ENCODE measurements at regions not wholly inside any gene's neighbourhood (a gene's known extent, or its start where the extent isn't known, plus 50 kb on each side); places are given as distances from the start of the nearest gene placed in this dataset.

DNA sequence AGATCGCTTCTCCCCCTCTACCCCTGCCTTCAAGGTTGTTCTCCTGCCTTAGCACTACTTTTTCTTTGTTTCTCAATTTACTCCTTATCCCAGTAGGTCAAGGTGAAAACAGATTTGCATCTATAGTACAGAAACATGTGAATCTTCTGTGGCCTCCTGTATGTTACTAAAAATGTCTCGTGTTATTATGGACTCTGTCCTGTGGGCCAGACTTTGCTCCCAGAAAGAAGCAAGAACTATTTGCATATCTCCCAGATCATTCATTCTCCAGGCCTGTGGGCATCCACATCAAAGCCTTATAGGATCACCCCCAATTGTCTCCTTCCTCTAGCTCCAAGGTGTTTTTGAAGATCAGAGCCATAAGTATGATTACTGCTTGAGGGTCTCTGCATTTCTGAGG lies 169.5 kb upstream of the ROPN1 start:
- H3K4me3 ChIP-seq (ENCODE audit: low read length): no peak overlapping the region
- no peak overlapping the region for H3K27ac ChIP-seq (ENCODE audit: low read depth, low read length)
- H4K20me1 ChIP-seq (ENCODE audit: control insufficient read depth, insufficient read depth, low read depth, low read length): no peaks in the 10 kb centered on the region
- no peak overlapping the region for H3K4me2 ChIP-seq (ENCODE audit: low read length)
- no peaks in the 10 kb centered on the region for H3K4me1 ChIP-seq (ENCODE audit: control insufficient read depth, low read length)
- no peaks in the 10 kb centered on the region for H3K79me2 ChIP-seq (ENCODE audit: control insufficient read depth, low read length)
- TF ChIP-seq, protein P1, sequence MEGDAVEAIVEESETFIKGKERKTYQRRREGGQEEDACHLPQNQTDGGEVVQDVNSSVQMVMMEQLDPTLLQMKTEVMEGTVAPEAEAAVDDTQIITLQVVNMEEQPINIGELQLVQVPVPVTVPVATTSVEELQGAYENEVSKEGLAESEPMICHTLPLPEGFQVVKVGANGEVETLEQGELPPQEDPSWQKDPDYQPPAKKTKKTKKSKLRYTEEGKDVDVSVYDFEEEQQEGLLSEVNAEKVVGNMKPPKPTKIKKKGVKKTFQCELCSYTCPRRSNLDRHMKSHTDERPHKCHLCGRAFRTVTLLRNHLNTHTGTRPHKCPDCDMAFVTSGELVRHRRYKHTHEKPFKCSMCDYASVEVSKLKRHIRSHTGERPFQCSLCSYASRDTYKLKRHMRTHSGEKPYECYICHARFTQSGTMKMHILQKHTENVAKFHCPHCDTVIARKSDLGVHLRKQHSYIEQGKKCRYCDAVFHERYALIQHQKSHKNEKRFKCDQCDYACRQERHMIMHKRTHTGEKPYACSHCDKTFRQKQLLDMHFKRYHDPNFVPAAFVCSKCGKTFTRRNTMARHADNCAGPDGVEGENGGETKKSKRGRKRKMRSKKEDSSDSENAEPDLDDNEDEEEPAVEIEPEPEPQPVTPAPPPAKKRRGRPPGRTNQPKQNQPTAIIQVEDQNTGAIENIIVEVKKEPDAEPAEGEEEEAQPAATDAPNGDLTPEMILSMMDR (IDR thresholded peaks at IDR 0.05; ENCODE audit: low read depth, low read length, poor library complexity, severe bottlenecking): no peak
- TF ChIP-seq EZH2phosphoT487 (IDR thresholded peaks at IDR 0.05; ENCODE audit: borderline replicate concordance, low read length): no peak
- no peaks in the 10 kb centered on the region for H3K9me2 ChIP-seq (replicated peaks; ENCODE audit: control insufficient read depth, low read length)
- no peaks in the 10 kb centered on the region for H3K9me3 ChIP-seq (ENCODE audit: control insufficient read depth, insufficient read depth, low read length)
- H3F3A ChIP-seq (ENCODE audit: control insufficient read depth, insufficient read depth): no peaks in the 10 kb centered on the region
- H3K27me3 ChIP-seq (ENCODE audit: control insufficient read depth, low read length): peaks cover 12% of the 10 kb centered on the region; the same call in 1 of the 2 replicates
- H3K36me3 ChIP-seq (ENCODE audit: control insufficient read depth, low read length): no peaks in the 10 kb centered on the region

GRCh38 chr3:124163689-124164088 lies 171.8 kb upstream of the ROPN1 start:
- Histone ChIP-seq H3K4me1 (ENCODE audit: control insufficient read depth, low read length) (no peaks in the 10 kb centered on the region), H3K36me3 (ENCODE audit: control insufficient read depth, low read length) (no peaks in the 10 kb centered on the region), H3K4me2 (ENCODE audit: low read length) (no peak overlapping the region), H3F3A (ENCODE audit: control insufficient read depth, insufficient read depth) (no peaks in the 10 kb centered on the region), H3K9me3 (ENCODE audit: control insufficient read depth, insufficient read depth, low read length) (no peaks in the 10 kb centered on the region), H3K27ac (ENCODE audit: low read depth, low read length) (no peak overlapping the region), H3K9me2 (replicated peaks; ENCODE audit: control insufficient read depth, low read length) (no peaks in the 10 kb centered on the region), H3K4me3 (ENCODE audit: low read length) (no peak overlapping the region), H3K27me3 (ENCODE audit: control insufficient read depth, low read length) (peaks cover 8% of the 10 kb centered on the region; the same call in 1 of the 2 replicates), H4K20me1 (ENCODE audit: control insufficient read depth, insufficient read depth, low read depth, low read length) (no peaks in the 10 kb centered on the region), H3K79me2 (ENCODE audit: control insufficient read depth, low read length) (no peaks in the 10 kb centered on the region)
- TF ChIP-seq, protein P1 (IDR thresholded peaks at IDR 0.05; ENCODE audit: low read depth, low read length, poor library complexity, severe bottlenecking): no peak
- TF ChIP-seq EZH2phosphoT487 (IDR thresholded peaks at IDR 0.05; ENCODE audit: borderline replicate concordance, low read length): no peak

- Histone ChIP-seq H3K4me2 (ENCODE audit: low read length) (no peak overlapping the region), H4K20me1 (ENCODE audit: control insufficient read depth, insufficient read depth, low read depth, low read length) (no peaks in the 10 kb centered on the region), H3K9me2 (replicated peaks; ENCODE audit: control insufficient read depth, low read length) (no peaks in the 10 kb centered on the region), H3K9me3 (ENCODE audit: control insufficient read depth, insufficient read depth, low read length) (no peaks in the 10 kb centered on the region), H3K36me3 (ENCODE audit: control insufficient read depth, low read length) (no peaks in the 10 kb centered on the region), H3K4me1 (ENCODE audit: control insufficient read depth, low read length) (no peaks in the 10 kb centered on the region), H3K27me3 (ENCODE audit: control insufficient read depth, low read length) (0 out of 2 replicates have a peak, but pooled peaks cover 3% of the 10 kb centered on the region), H3K4me3 (ENCODE audit: low read length) (no peak overlapping the region), H3K79me2 (ENCODE audit: control insufficient read depth, low read length) (no peaks in the 10 kb centered on the region), H3F3A (ENCODE audit: control insufficient read depth, insufficient read depth) (no peaks in the 10 kb centered on the region), H3K27ac (ENCODE audit: low read depth, low read length) (no peak overlapping the region)
- TF ChIP-seq EZH2phosphoT487 (IDR thresholded peaks at IDR 0.05; ENCODE audit: borderline replicate concordance, low read length): no peak
- TF ChIP-seq, protein P1 (IDR thresholded peaks at IDR 0.05; ENCODE audit: low read depth, low read length, poor library complexity, severe bottlenecking): no peak
Observed at GRCh38 chr3:124168271-124168670, 176.3 kb upstream of the ROPN1 start.

Data from DOHH2 (cell line).